GM21576 (cell line): ENCODE measurements at regions not wholly inside any gene's neighbourhood (a gene's known extent, or its start where the extent isn't known, plus 50 kb on each side); places are given as distances from the start of the nearest gene placed in this dataset.
A peak's percentile ranks its signal among the peaks of the same experiment; 100 is the strongest.
"Not testable (repeated sequence)": the region's sequence is repeated elsewhere in the genome, so short reads cannot be mapped to it uniquely, and the experiment has no call there.

ENCODE experiments used
- ATAC-seq: cut with Tn5 transposase; IDR thresholded peaks from one replicate; pipeline ENCODE4 v1.9.1; 2021; ENCODE audit warnings: mild to moderate bottlenecking, moderate library complexity; ENCODE audit not compliant: unreplicated experiment

DNA sequence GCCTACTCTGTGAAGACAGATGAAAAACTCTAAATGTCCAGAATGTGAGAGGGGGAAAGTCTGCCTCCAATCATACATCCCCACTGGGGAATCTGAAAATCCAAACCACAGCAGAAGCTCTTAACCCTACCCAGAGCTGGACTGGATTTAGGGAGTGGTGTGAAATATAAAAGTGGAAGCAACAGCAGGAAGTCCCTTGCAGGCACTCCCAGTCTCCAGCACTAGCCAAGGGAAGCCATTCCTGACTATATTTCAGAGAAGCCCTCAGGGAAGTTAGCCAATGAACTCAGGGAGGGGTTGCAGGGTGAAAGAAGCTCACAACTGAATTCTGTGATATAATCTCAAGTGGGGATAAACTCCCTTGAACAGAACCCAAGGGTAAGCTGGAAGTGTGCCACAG, 51.5 kb downstream of the CRPPA start:
- ATAC-seq: no peak

GRCh38 chr7:16369309-16369708, 52.0 kb downstream of the CRPPA start:
- ATAC-seq: not testable (repeated sequence)

GRCh38 chr7:16368885-16369284, 52.5 kb downstream of the CRPPA start:
- ATAC-seq: no peak

- no peak for ATAC-seq
Observed at GRCh38 chr7:16367115-16367514, 54.2 kb downstream of the CRPPA start.

GRCh38 chr7:16365952-16366351, 55.4 kb downstream of the CRPPA start:
- ATAC-seq: no peak

DNA sequence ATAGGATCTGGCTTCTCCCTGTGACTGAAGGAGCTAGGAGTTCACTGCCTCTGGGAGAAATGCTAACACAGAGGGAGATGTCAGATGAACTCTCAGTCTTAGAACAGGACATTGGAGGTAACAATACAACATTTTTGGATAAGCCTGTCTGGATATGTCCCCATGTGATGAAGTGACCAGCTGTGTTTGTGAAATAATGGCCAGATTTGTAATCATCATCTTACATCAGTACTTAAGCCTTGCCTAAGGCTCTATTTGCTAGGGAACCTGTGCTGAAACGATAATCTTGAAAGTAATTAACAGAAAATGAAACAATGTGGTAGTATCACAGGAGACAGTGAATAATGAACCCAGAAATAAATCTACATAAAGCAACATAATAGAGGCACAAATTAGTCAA, 56.2 kb downstream of the CRPPA start:
- no peak for ATAC-seq

GRCh38 chr7:16359216-16359615, 62.1 kb downstream of the CRPPA start:
- no peak for ATAC-seq

GRCh38 chr7:16357921-16358320, 63.4 kb downstream of the CRPPA start:
- ATAC-seq: no peak

GRCh38 chr7:16357474-16357873, 63.9 kb downstream of the CRPPA start:
- no peak for ATAC-seq

DNA sequence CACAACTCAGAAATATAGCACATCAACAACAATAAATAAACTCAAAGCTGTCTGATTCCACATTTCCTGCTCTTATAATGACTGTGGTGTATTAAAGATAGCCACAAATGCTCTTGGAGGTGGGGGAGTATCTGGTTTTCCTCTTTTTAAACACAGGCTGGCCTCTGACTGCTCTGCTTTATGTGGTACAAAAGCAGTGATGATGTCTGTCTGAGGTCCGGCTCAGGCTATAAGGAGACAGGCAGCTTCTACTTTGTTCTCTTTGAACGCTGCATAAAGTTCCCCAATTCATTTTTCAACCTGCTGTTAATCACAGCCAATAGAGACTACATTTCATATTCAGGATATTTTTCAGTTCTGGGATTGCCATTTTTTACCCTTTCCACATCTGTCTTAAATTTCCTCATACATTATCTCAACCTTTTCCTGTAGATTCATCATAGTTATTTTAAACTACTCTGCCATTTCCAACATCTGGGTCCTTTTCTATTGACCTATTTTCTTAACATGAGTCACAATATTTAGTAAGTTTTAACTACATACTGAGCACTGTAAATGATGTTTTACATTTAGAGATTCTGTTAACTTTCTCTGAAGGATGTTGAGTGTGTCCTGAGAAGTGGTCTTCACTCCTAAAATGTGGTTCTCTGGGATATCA, 64.9 kb downstream of the CRPPA start:
- no peak for ATAC-seq

DNA sequence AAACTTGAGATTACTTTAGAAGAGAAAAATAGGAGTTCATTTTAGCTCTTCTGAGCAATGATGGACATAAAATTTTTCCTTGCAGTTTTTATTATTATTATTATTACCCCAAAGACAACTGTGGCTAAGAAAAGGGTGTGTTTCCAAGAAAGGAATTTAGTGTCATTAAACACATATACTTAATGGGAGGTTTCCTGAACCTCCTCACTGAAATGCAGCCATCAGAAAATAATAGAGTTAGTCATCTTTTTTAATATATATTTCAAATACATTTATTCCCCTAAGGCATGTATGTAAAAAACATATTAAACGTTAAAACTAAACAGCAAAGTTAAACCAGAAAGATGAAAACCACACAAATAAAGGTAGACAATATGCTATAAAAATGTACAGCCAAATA, 66.8 kb downstream of the CRPPA start:
- ATAC-seq: no peak

DNA sequence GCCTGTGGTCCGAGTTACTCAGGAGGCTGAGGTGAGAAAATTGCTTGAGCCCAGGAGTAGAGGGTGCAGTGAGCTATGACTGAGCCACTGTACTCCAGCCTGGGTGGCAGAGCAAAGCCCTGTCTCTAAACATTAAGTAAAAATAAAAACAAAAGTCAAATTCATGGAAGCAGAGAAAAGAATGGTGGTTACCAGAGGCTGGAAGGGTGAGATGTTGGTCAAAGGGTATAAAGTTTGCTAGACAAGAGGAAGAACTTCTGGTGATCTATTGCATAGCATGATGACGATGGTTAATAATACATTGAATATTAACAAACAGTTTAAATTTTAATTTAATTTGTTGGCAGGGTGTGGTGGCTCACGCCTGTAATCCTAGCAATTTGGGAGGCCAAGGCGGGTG, 68.1 kb downstream of the CRPPA start:
- no peak for ATAC-seq

GRCh38 chr7:16350634-16351033, 70.7 kb downstream of the CRPPA start:
- peak; percentile 48 for ATAC-seq

DNA sequence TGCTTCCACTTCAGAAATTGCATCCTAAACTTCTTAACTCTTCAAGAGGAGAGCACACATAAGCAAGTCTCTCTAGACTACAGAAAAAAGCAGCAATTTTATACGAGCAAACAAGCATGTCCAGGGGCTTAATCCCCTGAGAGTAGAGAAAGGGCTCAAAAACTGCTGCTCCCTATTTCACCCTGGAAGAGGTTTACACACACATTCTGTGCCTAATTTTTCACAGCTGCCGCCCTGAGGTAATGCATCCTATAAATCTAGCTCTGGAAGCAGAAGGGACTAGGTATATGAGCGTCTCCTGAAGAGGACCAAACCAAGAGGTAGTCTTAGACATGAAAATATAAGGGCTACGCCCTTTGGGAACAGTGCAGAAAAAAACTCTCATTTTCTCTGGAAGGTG, 73.1 kb downstream of the CRPPA start:
- no peak for ATAC-seq

DNA sequence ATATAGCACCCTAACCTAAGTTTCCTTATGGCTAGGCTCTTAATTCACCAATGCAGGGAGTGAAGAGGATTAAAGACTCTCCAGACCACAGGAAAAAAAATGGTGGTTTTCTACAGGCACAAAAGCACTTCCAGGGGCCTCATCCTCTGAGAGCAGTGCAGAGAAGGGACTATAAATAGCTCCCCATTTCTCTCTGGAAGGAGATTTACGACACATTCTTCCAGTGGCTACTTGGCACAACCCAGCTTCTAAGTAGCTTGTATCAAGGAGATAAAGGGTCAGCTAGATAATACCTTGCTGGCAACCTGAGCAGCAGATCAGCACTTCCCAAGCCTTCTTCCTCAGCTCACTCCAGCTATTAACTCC, 73.5 kb downstream of the CRPPA start:
- ATAC-seq: no peak

DNA sequence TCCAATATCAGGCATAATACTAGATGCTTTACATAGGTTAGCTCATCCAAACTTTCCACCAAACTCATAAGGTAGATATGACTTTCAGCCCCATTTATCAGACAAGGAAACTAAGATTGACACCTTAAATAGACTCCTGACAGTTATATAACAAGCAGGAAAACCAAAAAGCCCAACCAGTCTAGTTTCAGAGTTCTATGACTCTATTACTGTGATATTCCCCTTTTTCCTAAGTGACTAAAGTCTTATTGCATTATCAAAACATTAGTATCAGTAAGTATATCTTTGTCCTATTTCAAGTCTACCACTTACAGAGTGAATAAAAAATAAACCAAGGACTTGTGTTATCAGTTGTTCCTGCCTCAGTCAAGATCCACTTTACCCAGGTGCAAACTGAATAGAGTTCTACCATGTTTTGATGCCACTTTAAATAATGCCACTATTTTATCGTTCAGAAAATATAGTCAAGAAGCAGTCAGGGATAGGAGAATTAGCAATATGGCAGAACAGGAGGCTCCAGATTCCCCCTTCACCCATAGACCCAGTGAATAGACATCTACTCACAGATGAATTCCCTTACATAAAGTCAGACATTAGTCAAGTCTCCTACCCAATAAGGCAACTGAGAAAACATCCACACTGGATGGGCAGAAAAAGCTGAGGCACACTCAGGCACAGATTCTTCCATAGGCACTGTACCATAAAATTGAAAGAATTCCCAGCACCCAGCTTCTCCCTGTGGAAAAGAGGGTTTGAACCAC, 74.1 kb downstream of the CRPPA start:
- no peak for ATAC-seq

- ATAC-seq: no peak
Observed at GRCh38 chr7:16345979-16346958, 75.1 kb downstream of the CRPPA start.

GRCh38 chr7:16344927-16345326, 76.4 kb downstream of the CRPPA start:
- no peak for ATAC-seq

GRCh38 chr7:16343612-16344011, 77.7 kb downstream of the CRPPA start:
- ATAC-seq: no peak

DNA sequence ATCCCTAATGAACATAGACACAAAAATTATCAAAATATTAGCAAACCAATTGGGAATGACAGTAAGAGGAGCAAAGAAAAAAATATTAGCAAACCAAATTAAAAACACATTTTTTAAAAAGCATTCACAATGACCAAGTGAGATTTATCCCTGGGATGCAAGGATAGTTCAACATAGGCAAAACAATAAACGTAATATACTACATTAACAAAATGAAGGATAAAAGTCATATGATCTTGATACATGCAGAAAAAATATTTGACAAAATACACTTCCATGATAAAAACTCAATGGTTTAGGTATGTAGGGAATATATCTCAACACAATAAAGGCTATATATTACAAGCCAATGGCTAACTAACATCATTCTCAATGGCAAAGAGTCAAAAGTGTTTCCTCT, 83.3 kb downstream of the CRPPA start:
- ATAC-seq: no peak

DNA sequence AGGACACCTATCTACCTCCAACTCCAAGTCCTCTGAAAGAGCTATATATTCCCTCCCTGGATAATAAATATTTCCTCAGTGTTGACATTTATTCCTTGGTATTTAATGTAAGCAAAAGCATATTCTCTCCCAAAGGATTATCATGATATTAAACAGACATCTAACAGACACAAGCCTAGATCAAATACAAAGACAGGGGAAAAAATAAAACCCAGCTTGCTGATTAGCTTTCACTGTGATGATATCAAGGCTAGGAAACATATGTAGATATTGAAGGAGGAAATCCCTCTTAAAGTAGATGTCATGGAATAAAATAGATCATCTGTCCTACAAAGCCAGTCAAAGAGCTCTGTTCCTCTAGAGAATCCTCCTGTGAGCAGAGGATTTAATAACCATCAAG, 95.2 kb downstream of the CRPPA start:
- ATAC-seq: no peak

DNA sequence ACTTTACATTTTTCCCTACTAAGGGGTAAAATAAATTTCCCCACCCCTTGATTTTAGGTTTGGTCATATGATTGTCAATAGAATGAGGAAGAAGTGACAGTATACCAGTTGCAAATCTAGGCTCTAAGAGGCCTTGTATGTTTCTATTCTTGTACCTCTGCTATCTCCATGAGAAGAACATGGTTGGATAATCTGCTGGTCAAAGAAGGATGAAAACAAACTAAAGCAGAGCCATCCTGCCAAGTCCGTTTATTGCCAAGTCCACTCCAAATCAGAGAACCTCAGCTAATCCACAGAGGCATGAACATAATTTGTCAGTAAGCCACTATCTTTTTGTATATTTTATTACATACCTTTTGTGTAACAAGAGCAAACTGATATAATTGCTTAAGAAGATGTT, 98.0 kb downstream of the CRPPA start:
- no peak for ATAC-seq
